OCI-LY1 (cell line): ENCODE measurements at regions not wholly inside any gene's neighbourhood (a gene's known extent, or its start where the extent isn't known, plus 50 kb on each side); places are given as distances from the start of the nearest gene placed in this dataset.

Experiments
- H2AFZ ChIP-seq: fragments of 200-600 bp; sonication (generic), shearing (Covaris generic); 2 replicates; pipeline ENCODE4 v1.6.0; 2014; ENCODE audit warnings: antibody characterized with exemption, mild to moderate bottlenecking, low read length
- H3F3A ChIP-seq: fragments of 200-600 bp; sonication (generic), shearing (Covaris generic); 2 replicates; pipeline ENCODE4 v1.6.0; 2014; ENCODE audit warnings: mild to moderate bottlenecking, antibody characterized with exemption, low read length, moderate library complexity; ENCODE audit not compliant: insufficient read depth
- H3K27ac ChIP-seq: fragments of 200-600 bp; sonication (generic); 2 replicates; pipeline ENCODE4 v1.5.1; 2014; ENCODE audit warnings: low read length, mixed run types, mild to moderate bottlenecking, low read depth; ENCODE audit not compliant: poor library complexity, severe bottlenecking
- H3K27me3 ChIP-seq: fragments of 200-600 bp; sonication (generic); 2 replicates; pipeline ENCODE4 v1.6.0; 2014; ENCODE audit warnings: antibody characterized with exemption, mild to moderate bottlenecking, low read length, moderate library complexity; ENCODE audit not compliant: insufficient read depth
- H3K36me3 ChIP-seq: fragments of 200-600 bp; sonication (generic); 2 replicates; pipeline ENCODE4 v1.6.1; 2014; ENCODE audit warnings: mild to moderate bottlenecking, antibody characterized with exemption, low read length, moderate library complexity, mixed read lengths; ENCODE audit not compliant: insufficient read depth
- H3K4me1 ChIP-seq: fragments of 200-600 bp; sonication (generic); 2 replicates; pipeline ENCODE4 v1.5.1; 2014; ENCODE audit warnings: mild to moderate bottlenecking, low read length, moderate library complexity; ENCODE audit not compliant: insufficient read depth, severe bottlenecking
- H3K4me2 ChIP-seq: fragments of 200-600 bp; sonication (generic), shearing (Covaris generic); 2 replicates; pipeline ENCODE4 v1.6.1; 2014; ENCODE audit warnings: low read length
- H3K4me3 ChIP-seq: fragments of 200-600 bp; sonication (generic); 2 replicates; pipeline ENCODE4 v1.5.1; 2014; ENCODE audit warnings: low read length, low read depth, mild to moderate bottlenecking, mixed read lengths; ENCODE audit not compliant: poor library complexity, severe bottlenecking
- H3K79me2 ChIP-seq: fragments of 200-600 bp; shearing (Covaris generic); 2 replicates; pipeline ENCODE4 v1.6.1; 2016; ENCODE audit warnings: mixed run types, low read length, mixed read lengths; ENCODE audit not compliant: insufficient read depth
- H3K9ac ChIP-seq: fragments of 200-600 bp; sonication (generic), shearing (Covaris generic); 2 replicates; pipeline ENCODE4 v1.6.1; 2014; ENCODE audit warnings: mild to moderate bottlenecking, low read length, mixed read lengths
- H3K9me2 ChIP-seq: fragments of 200-600 bp; sonication (generic), shearing (Covaris generic); 2 replicates; pipeline ENCODE4 v1.6.1; 2014; ENCODE audit warnings: low read depth, mild to moderate bottlenecking, low read length, mixed read lengths
- H3K9me3 ChIP-seq: fragments of 200-600 bp; shearing (Covaris generic); 2 replicates; pipeline ENCODE4 v1.6.1; 2014; ENCODE audit warnings: low read length, mixed read lengths
- H4K20me1 ChIP-seq: fragments of 200-600 bp; sonication (generic), shearing (Covaris generic); 2 replicates; pipeline ENCODE4 v1.6.0; 2016; ENCODE audit warnings: mild to moderate bottlenecking, low read length; ENCODE audit not compliant: insufficient read depth
- EZH2 ChIP-seq: fragments of 200-600 bp; sonication (generic), shearing (Covaris generic); IDR thresholded peaks from 2 replicates; pipeline ENCODE4 v1.8.0; 2017; ENCODE audit warnings: borderline replicate concordance, mixed run types, mild to moderate bottlenecking, antibody characterized with exemption, low read length, moderate library complexity, mixed read lengths
- TF ChIP-seq, protein P1 (sequence below): fragments of 200-600 bp; sonication (generic), shearing (Covaris generic); IDR thresholded peaks from 2 replicates; pipeline ENCODE4 v1.5.1; 2017; ENCODE audit warnings: mild to moderate bottlenecking, antibody characterized with exemption, low read length, moderate library complexity, mixed read lengths

DNA sequence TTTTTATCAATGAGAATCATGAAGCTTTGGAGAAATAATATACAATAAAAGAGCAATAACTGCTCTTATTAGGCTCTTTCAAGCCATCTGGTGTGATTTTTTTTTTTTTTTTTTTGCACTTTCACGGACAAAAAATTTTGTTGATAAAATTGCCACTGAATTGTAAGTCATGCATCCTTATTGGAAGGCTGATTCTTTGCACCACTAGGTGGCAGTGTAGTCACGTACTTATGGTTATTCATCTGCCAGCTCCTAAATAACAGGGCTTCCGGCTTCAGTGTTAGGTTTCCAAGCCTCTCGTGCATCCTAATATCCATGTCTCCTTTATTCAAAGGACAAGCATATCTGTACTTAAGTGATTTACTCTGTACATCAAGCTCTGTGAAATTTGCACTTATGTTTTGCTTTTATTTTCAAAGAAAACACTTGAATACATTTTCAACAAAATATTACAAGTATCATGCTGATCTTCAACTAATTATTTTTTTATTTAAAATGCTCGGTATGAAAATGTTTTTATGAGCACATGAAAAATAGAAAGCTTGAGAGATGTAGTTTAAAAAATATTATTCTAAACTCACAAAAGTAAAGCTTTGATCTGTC, 1578.3 kb upstream of the TENM3 start:
- H3K9me3 ChIP-seq: 0 out of 2 replicates have a peak, but pooled peaks cover 2% of the 10 kb centered on the region
- peak overlapping the region; percentile 80 for H3K27ac ChIP-seq
- H3K4me3 ChIP-seq: no peak overlapping the region
- no peaks in the 10 kb centered on the region for H3K79me2 ChIP-seq
- H3K4me1 ChIP-seq: peaks cover 51% of the 10 kb centered on the region
- peak overlapping the region; percentile 10; the same call in 1 of the 2 replicates for H3K4me2 ChIP-seq
- no peaks in the 10 kb centered on the region for H3F3A ChIP-seq
- no peak for TF ChIP-seq EZH2
- TF ChIP-seq, protein P1, sequence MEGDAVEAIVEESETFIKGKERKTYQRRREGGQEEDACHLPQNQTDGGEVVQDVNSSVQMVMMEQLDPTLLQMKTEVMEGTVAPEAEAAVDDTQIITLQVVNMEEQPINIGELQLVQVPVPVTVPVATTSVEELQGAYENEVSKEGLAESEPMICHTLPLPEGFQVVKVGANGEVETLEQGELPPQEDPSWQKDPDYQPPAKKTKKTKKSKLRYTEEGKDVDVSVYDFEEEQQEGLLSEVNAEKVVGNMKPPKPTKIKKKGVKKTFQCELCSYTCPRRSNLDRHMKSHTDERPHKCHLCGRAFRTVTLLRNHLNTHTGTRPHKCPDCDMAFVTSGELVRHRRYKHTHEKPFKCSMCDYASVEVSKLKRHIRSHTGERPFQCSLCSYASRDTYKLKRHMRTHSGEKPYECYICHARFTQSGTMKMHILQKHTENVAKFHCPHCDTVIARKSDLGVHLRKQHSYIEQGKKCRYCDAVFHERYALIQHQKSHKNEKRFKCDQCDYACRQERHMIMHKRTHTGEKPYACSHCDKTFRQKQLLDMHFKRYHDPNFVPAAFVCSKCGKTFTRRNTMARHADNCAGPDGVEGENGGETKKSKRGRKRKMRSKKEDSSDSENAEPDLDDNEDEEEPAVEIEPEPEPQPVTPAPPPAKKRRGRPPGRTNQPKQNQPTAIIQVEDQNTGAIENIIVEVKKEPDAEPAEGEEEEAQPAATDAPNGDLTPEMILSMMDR: peak; percentile 76
- H3K9ac ChIP-seq: peak overlapping the region; percentile 32; the same call in 1 of the 2 replicates
- H4K20me1 ChIP-seq: no peaks in the 10 kb centered on the region
- H2AFZ ChIP-seq: peak overlapping the region; percentile 61
- no peaks in the 10 kb centered on the region; the same call in 1 of the 2 replicates for H3K36me3 ChIP-seq
- H3K27me3 ChIP-seq: no peaks in the 10 kb centered on the region
- no peaks in the 10 kb centered on the region for H3K9me2 ChIP-seq

DNA sequence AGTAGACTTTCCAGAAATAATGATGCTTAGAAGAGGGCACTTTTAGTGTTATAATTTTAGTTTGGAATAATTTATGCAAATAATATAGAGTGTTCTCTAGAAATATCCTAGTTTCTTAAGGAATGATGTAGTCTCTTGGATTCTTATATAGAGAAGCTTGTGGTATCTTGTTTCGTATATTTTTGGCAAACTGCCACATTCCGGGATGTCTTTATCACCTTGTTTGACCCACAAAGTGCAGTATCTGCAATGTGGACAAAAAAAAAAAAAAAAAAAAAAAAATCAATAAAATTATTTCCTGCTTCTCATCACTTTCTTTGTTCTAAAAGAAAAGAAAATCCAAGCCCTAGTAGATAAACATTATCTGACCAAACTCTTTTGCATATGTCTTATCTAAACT, 1577.7 kb upstream of the TENM3 start:
- no peaks in the 10 kb centered on the region; the same call in 1 of the 2 replicates for H3K36me3 ChIP-seq
- no peaks in the 10 kb centered on the region for H3K9me2 ChIP-seq
- no peak for TF ChIP-seq EZH2
- TF ChIP-seq, protein P1: no peak
- H2AFZ ChIP-seq: 0 out of 2 replicates have a peak overlapping the region, but pooled peaks have one; percentile 61
- 0 out of 2 replicates have a peak, but pooled peaks cover 2% of the 10 kb centered on the region for H3K9me3 ChIP-seq
- H3K79me2 ChIP-seq: no peaks in the 10 kb centered on the region
- no peaks in the 10 kb centered on the region for H4K20me1 ChIP-seq
- peaks cover 55% of the 10 kb centered on the region for H3K4me1 ChIP-seq
- no peak overlapping the region for H3K9ac ChIP-seq
- H3K27ac ChIP-seq: peak overlapping the region; percentile 80
- no peak overlapping the region for H3K4me3 ChIP-seq
- H3K4me2 ChIP-seq: no peak overlapping the region
- no peaks in the 10 kb centered on the region for H3K27me3 ChIP-seq
- no peaks in the 10 kb centered on the region for H3F3A ChIP-seq

DNA sequence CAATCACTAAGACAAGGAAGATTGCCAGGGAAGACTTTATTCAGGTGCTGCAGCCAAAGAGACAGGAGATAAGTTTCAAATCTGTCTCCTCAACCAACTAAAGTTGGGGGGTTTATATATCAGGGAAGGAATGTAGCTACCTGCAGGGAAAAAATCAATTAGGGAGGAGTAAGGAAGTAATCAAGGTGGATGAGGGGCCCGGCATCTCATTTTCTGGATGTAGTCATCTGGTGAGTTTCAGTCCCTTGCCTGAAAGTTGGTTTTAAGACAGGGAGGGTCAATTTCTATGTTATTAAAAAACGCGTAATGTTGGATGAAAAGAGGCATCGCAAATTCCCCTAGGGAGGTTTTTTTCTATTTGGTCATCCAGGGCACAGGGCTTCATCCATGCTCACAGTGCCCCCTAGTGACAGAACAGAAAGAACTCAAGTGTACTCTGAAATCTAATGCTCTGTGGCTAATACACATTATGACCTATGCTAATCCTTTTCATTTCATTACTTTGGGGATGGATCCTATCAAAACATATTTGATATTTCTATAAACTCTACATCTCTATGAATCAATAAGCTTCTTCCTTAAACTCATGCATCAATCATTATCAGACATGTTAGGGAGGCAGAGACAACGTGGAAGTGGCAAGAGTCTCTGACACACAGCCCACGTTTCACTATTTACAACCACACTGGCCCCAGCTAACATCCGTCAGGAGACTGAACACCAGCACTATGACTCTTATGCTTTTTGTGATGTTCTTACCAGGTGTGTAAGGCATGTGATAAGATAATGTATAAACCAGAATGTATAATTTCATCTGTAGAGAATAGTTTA, 1577.0 kb upstream of the TENM3 start:
- H3K4me1 ChIP-seq: peaks cover 55% of the 10 kb centered on the region
- H3K4me3 ChIP-seq: no peak overlapping the region
- no peaks in the 10 kb centered on the region for H3F3A ChIP-seq
- no peaks in the 10 kb centered on the region for H3K79me2 ChIP-seq
- H3K9me2 ChIP-seq: no peaks in the 10 kb centered on the region
- H4K20me1 ChIP-seq: no peaks in the 10 kb centered on the region
- H3K9ac ChIP-seq: 0 out of 2 replicates have a peak overlapping the region, but pooled peaks have one; percentile 5
- TF ChIP-seq, protein P1: peak; percentile 54
- no peak for TF ChIP-seq EZH2
- no peaks in the 10 kb centered on the region; the same call in 1 of the 2 replicates for H3K36me3 ChIP-seq
- H3K4me2 ChIP-seq: no peak overlapping the region
- 0 out of 2 replicates have a peak overlapping the region, but pooled peaks have one; percentile 34 for H2AFZ ChIP-seq
- H3K9me3 ChIP-seq: 0 out of 2 replicates have a peak, but pooled peaks cover 2% of the 10 kb centered on the region
- H3K27me3 ChIP-seq: no peaks in the 10 kb centered on the region
- H3K27ac ChIP-seq: peak overlapping the region; percentile 80
